ENCODE measurements at regions not wholly inside any gene's neighbourhood (a gene's known extent, or its start where the extent isn't known, plus 50 kb on each side); places are given as distances from the start of the nearest gene placed in this dataset.

DNA sequence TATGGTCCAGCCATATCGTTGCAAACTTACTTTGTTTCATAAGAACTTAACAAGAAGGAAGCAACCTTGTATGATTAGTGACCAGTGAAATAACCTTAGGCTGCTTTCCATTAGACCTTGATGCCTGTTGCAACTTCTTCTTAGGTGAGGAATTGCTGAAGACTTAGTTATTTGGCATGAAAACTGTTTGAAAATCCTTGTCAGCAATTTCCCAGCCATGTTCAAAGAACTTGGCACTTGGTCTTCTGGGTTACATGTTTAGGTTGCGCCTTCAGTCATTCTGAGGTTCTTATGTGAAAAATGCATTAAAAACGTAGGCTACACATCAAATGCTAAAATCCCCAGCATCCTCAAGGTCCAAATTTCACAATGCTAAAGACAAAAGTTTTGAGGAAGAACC, 232.0 kb upstream of the CEP162 start:
- DNase-seq = no peak

DNA sequence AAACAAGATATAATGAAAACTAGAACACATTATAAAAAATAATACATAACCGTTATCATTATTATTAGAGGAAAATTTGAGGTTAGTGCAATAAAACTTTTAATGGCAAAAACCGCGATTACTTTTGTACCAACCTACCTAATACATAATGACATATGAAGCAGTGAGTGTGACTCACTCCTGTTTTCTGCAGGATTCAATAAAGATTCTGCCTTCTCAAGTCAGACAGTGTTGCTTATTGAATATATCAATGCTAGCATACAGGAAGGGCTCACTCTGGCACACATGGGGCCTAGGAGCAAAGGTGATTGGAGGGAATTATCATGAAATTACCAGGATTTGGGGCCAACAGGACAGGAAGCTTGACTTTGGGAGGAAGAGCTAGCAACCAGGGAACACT, 230.8 kb upstream of the CEP162 start:
- no peak for DNase-seq

DNA sequence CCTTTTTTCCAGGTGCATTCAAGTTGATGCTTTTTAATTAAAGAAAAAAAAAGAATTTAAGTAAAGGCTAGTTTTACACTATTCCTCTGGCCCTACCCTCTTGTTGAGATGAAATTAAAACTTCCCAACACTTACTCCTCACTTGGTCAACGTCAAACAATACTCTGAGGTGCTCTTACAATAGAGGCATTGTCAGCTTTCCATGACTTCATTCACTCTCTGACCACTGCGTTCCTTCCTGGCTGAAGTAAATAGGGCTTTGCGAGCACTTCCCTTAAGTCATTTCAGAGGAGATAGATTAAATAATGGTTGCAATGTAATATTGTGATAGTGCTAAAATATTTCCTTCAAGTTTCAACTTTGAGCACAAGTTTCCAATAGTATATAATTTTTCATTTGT, 229.8 kb upstream of the CEP162 start:
- DNase-seq = no peak

DNA sequence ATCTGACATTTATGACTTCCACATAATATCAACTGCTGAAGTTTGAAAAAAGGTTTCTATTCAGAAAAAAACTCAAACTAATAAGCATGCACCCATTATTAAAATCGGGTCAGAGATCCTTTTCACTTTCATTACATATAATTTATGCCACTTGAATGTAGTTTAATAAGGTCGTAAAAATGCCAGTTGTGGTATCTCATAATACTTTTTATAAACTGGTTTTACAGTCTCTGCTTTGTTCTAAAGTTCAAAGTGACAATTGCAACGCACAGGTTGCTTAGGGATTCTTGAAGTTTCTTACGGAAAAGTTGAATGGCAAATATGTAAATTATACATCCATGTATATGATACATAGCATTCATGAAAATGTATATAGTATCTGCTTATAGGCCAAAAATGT, 229.4 kb upstream of the CEP162 start:
- DNase-seq = no peak

DNA sequence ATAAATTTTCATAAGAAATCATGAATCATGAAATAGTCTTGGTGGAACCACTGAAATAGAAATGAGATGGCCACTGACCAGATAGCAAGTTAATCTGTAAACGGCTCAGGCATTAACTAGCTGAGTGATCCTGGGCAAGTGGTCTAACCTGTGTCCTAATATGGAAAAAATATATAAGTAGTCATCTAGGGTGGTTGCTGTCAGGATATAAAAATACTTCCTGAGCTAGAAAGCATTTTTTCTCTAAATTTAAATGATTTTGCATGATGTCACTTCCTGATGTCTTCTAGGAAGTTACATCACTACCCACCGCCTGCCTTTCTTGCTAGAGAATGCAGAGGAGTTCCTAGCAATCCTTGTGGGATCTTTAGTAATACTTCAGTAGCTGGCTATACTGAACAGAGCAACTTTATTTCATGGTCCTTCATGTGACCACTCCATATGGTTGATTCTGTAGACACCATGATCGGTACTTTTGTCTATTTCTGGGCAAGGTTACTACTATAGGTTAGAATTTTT, 228.1 kb upstream of the CEP162 start:
- no peak for DNase-seq

DNA sequence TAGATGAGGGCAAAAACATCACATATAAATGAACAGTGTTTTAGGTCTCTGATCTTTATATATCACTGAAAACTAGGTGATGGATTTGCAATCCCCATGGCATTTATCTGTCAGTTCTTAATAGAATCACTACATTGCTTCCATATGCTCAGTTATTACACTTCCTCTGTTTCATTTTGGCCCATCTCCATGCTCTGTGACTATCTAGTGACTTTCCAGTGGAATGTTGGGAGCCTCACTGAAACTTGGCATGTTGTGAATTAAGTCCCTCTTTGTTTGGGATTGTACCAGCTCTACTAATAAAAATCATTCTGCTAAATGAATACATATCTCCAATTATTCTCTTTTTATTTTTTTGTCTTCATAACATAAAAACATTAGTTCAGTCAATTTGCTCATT, 226.1 kb upstream of the CEP162 start:
- DNase-seq = no peak

DNA sequence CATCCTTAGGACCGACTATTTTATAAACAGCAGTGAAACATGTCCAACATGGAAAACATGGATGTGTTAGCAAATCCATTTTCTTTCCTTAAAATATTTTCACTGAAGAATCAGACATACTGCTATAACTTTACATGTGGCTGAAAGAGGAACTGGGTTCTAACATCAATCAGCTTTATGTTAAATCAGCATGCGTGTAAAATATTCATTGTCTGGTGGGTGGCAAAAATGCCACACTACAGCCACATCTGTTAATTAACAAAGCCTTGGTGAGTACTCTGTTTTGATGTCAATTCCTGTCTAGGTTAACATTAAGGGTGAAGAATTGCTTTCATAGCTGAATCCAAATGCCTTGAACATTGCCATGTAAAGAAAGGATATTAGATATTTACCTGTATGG, 222.6 kb upstream of the CEP162 start:
- no peak for DNase-seq

DNA sequence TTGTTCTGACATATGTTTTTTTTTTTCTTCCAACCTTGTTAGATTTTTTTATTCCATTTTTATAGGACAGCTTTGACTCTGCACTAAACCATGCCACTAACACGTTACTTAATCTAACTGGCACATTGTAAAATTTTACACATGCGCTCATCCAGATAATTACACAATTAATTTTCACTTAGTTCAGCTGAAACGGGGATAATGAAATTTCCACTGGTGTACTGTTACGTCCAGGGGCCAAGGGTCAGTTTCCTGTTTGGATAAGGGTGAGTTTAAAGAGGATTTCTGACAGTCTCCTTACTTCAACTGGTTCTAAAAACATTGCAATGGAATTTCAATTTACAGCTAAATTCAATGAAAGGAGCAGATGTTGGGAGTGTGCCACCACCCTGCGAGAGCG, 221.8 kb upstream of the CEP162 start:
- no peak for DNase-seq

DNA sequence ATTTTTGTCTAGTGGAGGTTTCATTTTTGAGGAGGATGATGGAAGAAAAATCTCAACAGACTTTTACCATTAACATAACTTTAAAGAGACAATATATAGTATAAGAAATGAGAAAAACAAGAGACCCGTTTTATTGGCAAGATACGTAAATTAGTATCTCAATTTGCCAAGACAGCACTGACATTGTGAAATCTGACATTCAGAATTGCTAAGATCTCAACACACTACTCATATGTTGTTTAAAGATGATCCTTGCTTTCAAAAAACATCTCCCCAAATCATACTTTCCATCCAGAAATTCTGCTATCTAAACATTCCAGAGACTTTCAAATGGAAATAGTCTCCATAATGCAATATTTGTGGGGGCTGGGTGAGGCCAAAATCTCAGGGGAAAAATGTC, 220.9 kb upstream of the CEP162 start:
- no peak for DNase-seq

DNA sequence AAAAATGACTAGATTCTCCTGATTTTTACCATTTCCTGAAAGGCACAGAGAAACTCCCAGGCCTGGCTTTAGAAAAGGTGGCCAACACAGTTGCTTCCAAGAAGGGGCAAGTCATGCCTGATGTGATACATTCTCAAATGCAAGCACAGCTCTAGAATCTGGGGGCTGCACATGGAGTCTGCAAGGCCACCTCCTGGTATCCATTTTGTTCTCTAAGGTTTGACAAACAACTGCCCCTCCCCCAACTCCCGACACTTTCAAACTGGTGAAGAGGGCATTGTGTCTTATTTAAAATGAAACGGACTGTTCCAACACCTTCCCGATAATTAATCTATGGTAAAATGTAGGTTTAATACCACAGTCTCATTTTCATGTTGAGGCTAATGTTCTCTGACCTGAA, 220.2 kb upstream of the CEP162 start:
- DNase-seq = no peak

DNA sequence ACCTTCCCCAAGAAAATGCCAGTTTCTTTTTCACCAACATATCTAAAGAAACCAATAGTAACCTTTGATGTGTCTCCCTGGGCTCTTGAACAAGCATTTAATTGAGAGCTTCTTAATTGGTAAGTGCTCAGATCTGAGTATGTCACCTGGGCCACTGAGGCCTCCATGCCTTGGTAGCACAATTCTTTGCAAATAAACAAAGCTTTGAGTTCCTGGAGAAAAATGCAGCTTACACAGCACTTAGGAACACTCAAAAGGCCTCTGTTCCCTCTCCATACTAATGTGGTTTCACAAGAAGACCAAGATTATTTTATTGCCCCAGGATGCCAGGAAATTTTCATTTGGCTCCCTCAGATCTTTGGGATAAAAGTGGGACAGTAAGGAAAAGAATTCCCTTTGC, 217.6 kb upstream of the CEP162 start:
- DNase-seq = no peak

DNA sequence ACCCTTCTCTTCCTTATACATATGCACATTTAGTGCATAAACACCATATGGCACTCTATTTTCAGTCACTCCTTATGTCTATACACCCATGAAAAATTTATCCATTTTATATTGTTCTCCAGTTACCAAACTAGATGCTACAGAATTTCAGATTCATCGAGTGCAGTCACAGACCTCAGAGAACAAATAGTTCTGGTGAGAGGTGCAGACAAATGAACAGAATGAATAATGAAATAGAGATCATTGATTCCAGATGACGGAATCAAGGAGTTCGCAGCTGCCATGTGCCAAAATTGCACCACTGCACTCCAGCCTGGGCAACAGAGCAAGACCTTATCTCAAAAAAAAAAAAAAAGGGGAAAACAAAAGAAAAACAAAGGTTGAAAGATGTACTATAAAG, 214.8 kb upstream of the CEP162 start:
- DNase-seq = no peak

DNA sequence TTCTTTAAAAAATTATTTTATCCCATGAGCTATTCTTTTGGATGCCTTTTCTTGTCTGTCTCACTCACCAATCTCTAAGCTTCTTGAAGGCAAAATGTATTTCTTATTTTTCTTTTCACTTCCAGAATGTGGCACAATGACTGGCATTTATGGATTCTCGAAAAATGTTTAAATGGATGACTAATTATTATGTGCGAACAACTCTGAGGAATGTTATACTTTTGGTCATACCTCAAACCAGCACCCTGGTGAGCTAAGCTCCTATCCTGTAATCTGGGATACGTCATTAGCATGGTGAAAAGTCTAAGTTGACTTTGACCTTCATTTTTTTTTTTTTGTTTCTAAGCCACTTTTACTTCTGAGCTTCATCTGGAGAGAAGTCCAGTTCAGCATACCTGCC, 214.0 kb upstream of the CEP162 start:
- no peak for DNase-seq

DNA sequence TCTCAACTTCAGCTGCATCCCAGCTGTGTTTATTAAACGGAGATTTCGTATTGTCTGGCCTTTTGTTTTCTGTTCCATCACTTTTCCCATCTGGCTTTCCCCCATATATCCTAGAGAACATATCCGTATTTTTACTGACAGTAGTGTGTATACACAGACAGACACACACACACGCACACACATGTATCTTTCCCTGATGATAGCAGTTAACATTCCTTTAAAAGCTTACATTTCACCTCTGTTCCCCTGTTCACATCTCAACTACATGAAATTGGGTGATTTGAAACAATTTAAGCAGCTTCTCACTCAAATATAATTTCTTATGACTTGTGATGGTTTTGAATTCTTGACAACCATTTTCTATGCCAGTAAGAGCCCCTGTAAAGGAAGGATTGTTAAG, 207.1 kb upstream of the CEP162 start:
- no peak for DNase-seq

DNA sequence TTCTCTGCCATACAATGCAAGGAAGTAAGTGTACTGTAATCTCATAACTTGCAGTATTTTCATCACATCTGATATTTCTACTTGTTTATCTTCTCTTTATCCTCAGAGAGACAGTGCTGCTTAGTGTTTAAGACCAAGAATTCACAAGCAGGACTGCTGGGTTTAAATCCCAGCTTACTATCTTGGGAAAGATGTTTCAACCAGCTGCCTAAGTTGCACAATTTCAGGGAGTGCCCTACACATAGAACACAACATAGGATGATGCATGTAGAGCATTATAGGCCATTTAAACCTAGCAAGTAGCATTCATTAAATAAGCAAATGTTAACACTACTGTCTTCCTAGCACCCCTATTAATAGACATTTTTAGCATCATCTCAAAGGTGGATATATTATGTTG, 205.2 kb upstream of the CEP162 start:
- DNase-seq = no peak

DNA sequence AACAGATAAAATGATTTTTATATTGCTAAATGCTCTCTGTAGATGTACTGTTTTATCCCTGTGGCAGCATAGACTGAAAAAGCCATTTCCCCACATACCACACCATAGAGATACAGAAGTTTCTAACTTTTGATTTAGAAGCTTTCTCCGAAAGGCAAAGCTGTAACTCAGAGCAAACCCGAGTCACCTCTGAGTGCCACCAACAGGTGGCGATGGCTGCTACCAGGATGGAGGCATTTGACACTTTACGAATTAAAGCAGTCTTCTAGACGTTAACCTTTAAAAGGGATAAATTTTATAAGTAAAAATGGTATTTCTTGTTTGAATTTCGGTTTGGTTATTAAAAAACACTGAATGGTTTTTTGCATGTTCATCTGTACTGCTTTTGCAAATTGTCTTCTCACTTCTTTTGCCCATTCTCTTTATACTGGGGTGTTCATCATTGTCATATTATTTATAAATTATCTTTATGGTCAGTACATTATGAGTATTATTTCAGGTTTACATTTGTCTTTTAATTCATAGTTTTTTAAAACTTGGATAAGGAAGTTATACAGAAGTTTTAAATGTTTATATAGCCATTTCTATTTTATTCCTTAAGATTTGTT, 201.0 kb upstream of the CEP162 start:
- peak; percentile 6 for DNase-seq

DNA sequence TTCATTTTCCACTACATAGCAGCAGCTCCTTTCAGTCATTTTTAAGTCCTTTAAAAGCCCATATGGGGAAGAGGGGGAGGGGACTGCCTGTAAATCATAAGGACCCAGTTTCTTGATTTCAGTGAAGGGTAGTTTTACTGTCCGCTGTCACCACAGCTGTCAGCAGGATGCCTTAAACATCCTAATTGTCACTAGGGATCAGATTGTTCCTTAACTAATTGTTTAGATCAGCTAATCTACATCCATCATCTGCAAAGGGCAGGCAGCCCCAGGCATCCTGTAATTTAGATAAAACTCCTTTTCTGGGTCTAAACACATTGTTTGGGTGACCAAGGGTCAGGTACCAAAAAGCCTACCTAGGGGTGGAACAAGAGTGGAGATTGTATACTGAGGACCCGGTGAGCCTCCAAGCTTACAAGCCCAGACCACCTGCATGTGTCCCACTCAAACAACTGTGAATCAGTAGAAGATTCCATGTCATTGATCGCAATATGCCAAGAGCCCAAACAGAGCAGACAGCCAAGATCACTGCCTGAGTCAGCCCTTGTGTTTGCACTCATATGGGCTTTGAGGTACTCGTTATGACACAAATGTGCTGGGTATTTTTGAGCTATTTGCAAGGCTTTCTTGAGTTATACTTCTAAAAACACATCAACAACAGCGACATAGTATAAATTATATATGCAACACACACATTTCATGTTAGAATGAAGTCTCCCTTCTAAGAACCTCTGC, 198.7 kb upstream of the CEP162 start:
- DNase-seq = no peak

DNA sequence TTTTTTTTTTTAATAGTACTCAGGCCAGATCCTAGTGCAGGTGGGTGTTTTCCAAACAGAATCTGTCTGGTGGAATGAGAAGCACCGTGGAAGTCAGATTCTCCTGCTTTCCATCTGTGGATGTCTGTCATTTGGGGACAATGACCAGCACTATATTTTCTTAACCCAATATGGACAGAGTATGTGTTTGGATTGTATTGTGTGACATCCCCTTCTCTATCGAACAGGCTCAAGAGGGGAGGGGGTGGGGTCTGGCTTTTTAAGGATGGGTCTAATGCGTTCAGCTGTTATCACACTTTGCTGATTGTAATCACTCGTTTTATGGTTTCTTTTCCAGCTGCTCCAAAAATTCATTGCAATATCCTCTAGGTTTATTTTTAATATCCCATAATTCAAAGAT, 197.5 kb upstream of the CEP162 start:
- no peak for DNase-seq

DNA sequence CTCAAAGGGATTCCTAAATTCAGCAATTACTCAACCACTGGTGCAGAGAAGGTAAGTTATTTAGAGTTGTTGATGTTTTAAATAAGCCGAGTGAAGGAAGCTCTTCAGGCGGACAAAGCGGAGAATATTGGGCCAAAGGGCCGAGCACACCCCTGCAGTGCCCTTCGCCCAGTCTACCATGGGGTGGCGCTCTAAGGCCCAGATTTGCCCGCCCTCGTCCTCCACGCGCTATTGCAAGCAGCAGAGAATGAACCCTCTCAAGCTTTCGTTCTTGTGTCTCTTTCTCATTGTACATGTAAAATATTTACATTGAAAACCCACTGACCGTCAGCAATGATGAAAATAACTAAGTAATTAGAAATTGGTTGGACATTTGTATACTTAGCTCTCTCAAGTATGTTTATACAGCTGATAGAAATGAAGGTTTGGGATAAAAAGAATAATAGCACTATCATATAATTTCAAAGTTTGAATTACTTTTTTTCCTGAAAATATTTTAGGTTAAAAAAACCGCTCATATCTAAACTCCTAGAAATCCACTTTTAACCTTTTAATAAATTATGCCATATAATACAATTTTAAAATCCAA, 195.0 kb upstream of the CEP162 start:
- DNase-seq = no peak

DNA sequence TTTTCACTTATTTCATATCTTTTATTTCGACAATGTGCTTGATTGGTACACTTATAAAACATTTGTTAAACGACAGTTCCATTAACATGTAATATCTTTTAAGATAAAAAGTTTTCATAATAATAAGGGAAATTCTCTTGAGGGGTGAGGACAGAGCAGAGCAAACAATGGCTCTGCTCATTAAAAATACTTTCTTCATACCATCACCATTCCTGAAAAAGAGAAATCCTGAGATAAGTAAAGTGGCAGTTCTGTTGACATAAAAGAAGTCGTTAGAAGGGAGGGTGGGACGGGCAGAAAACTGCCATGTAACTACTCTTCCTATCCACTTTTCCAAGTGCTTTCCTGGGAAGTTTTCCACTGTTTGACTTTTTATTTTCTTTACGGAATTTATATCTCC, 193.6 kb upstream of the CEP162 start:
- no peak for DNase-seq

DNA sequence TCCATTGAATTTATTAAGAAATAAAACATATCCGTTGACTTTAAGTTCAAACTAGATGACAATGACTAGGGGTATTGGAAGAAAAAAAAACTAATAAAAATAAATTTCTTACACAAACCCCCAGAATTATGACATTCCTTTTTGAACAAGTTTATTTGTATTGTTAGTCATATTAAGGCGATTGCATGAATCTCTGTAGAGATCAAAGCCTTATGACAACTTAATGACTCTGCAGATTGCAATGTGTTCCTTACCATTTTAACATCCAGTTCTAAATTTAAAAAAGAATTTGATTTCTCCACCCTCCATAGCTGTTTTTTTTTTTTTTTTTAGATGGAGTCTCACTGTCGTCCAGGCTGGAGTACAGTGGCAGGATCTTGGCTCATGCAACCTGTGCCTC, 189.8 kb upstream of the CEP162 start:
- DNase-seq = no peak

DNA sequence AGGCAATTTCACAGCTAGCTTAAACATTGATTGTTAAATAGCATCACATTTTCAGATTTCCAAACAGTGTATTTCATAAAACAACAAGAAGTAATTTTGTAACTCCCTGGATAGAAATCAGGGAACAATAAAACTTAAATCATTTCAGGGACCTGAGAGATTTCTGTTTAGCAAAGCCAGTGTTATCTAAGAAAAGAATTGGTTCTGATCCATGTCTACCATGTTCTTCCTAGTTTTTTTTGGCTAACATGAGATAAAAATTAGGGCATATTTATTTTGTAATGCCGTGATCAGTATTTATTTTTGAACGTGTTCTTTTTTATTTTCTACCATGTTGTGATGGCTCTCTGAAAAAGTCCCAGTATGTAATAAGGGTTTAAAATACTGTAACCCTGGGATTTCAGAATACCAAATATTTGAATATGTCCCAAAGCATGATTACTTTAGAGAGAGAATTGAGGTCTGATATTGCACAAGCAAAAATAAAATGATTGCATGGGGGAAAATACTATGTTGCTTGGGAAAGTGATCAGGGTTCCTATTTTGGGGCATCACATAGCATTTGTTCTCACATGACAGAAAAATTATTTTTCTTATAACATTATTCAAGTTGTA, 188.7 kb upstream of the CEP162 start:
- no peak for DNase-seq

DNA sequence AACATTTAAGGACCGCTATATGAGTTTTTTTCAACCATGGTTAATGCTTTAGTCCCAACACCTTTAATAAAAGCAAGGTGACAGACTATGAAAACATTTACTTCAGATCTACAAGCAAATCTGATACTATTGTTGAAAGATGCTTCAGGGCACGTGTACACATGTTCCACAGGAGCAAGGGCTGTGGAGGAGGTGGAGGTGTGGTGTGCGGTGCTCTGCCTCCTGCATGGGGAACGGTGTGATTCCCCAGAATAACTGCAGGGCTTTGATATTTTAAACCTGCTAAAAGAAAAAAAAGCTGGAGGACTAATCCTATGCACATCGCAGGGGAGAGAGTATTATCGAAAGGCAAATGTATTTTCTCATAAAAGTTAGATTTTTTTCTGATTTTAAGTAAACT, 188.1 kb upstream of the CEP162 start:
- no peak for DNase-seq

DNA sequence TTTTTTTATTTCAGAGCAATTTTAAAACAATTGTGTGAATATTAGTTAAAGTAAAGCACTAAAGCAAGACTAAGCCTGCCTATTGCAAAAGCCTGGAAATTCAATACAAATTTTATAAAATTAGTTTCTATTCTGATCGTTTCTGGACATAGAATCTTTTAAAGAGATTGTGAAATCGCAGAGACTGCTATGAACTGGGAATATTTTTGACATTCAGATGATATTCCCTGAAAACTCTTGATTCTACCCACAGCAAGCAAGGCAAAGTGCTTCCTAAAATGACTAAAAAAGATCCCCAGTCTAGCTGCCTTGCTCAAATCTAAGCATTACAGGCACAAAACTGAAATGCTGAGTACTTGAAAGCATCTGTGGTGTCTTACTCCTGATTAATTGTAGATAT, 187.6 kb upstream of the CEP162 start:
- DNase-seq = no peak
